Stimulated activated CD4-positive, alpha-beta T cell treated with anti-CD3 and anti-CD28 coated beads, Interleukin-2, amount 100 ng/mL, for 4 hours (primary cell): ENCODE measurements at regions not wholly inside any gene's neighbourhood (a gene's known extent, or its start where the extent isn't known, plus 50 kb on each side); places are given as distances from the start of the nearest gene placed in this dataset.
"Not testable (repeated sequence)": the region's sequence is repeated elsewhere in the genome, so short reads cannot be mapped to it uniquely, and the experiment has no call there.

Source experiments
- DNase-seq: peaks from one replicate; pipeline ENCODE4 v3.0.0-alpha.2; 2020; ENCODE audit warnings: low read depth

GRCh38 chr6:8655670-8656454 lies 220.5 kb upstream of the SLC35B3 start:
- DNase-seq, result no peak

DNA sequence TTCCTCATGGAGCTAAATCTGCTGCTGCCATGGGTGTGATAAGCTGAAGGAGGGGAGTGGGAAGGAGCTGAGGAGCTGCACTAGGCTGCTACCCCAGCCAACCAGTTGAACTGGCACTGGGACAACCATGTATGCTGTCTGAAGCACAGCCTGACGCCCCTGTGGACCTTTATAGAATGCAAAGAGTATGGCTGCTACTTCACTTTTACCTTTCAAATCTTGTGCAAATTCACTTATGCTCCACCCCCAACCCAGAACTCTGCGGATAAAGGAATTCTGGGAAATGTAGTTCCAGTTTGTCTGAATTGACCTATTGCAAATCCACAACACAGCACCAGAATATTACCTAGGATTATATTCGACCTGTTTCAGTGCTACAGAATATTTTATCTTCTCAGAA lies 217.4 kb upstream of the SLC35B3 start:
- DNase-seq, result no peak

- DNase-seq, result no peak
Observed at GRCh38 chr6:8651998-8652397, 216.7 kb upstream of the SLC35B3 start.

- DNase-seq, result no peak
Observed at GRCh38 chr6:8645212-8645611, 209.9 kb upstream of the SLC35B3 start.

DNA sequence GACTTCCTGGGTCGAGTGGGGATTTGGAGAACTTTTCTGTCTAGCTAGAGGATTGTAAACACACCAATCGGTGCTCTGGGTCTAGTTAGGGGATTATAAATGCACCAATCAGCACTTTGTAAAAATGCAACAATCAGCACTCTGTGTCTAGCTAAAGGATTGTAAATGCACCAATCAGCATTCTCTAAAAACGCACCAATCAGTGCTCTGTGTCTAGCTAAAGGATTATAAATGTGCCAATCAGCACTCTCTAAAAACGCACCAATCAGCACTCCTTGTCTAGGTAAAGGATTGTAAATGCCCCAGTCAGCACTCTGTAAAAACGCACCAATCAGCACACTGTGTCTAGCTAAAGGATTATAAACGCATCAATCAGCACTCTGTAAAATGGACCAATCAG lies 209.0 kb upstream of the SLC35B3 start:
- no peak for DNase-seq

- DNase-seq, result no peak
Observed at GRCh38 chr6:8642854-8643253, 207.5 kb upstream of the SLC35B3 start.

- no peak for DNase-seq
Observed at GRCh38 chr6:8642131-8642530, 206.8 kb upstream of the SLC35B3 start.

GRCh38 chr6:8639928-8640649 lies 204.7 kb upstream of the SLC35B3 start:
- no peak for DNase-seq

DNA sequence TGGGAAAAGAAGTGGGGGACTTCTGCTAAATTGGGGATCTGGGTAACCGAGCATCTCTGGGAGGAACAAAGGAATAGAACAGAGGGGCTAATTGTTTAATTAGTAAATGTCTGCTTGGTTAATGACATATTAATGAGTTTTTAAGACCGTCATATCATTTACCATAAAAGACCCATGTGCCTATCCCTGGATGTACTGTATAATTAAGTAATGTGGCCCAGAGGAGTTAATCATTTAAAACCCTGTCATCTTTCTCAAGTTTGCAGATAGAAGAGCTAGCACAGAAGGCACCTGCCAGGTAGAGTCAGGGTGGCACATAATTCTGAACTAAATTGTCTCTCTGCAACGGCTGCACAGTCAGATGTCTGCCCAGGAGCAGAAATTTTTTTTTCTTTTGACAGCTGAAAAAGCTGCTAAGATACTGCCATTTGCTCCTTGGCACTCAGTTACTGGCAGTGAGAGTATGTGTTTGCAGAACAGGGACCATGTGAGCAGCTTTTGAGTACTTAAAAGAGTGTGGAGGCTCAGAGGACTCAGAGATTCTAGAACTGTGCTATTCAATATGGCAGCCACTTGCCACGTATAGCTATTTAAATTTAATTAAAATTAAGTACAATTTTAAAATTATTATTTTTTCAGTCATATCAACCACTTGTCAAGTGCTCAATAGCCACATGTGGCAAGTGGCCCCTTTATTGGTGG lies 202.7 kb upstream of the SLC35B3 start:
- DNase-seq, result no peak

- DNase-seq, result no peak
Observed at GRCh38 chr6:8633762-8634161, 198.4 kb upstream of the SLC35B3 start.

DNA sequence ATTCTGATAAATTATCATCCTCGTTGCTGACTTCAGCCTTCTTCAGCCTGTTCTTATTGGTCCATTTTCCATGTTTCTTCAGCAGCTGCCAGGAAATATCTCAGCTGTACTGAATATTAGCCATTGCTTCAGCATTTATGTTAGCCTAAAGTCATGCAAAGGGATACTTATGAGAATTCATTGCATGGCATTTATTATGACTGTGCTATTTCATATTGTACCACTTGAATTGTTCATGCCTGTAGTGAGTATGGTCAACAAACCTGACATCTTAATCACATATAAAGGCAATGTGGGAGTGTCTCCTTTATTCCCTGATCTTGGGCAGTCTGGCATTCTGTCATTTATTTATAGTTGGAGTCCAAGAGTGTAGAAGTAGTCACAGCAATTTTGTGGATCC lies 193.4 kb upstream of the SLC35B3 start:
- DNase-seq, result no peak

DNA sequence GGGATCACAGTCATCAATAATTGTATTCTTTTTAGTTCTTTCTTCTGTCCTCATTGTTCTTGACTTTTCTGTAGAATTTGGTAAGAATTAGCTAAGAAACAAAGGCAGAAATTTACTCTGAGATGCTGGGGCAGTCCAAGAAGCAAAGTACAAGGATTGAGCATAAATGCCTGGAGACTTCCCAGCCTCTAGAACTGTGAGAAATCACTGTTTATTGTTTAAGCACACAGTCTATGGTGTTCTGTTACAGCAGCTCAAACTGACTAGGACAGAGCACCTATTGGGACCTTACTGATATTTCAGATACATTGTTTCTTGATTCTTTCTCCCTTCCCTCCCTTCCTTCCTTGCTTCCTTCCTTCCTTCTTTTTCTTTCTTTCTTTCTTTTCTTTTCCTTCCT lies 192.7 kb upstream of the SLC35B3 start:
- no peak for DNase-seq

- no peak for DNase-seq
Observed at GRCh38 chr6:8627085-8627861, 191.9 kb upstream of the SLC35B3 start.

GRCh38 chr6:8624665-8625064 lies 189.3 kb upstream of the SLC35B3 start:
- no peak for DNase-seq

DNA sequence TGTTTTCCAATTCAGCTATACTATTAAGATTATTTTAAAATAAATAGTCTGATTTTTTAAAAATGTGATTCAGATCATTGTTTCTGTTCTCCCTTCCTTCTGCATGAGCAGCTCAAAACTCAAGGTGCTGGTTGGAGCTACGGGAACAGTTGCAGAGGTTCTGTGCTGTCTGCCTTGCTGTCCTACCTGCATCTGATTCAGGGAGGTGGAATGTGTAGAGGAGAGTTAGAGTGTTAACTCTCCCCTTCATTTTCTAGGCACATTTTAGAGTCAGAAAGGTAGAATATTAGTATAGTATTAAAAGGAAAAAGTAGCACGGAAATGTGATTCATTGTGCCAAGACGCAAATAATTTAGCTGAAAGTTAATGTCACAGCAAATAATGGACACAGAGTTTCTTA lies 188.1 kb upstream of the SLC35B3 start:
- DNase-seq, result no peak

- no peak for DNase-seq
Observed at GRCh38 chr6:8619853-8620252, 184.5 kb upstream of the SLC35B3 start.

- DNase-seq, result not testable (repeated sequence)
Observed at GRCh38 chr6:8619408-8619807, 184.1 kb upstream of the SLC35B3 start.

- DNase-seq, result no peak
Observed at GRCh38 chr6:8608737-8609136, 173.4 kb upstream of the SLC35B3 start.

GRCh38 chr6:8589941-8590729 lies 154.8 kb upstream of the SLC35B3 start:
- no peak for DNase-seq

- no peak for DNase-seq
Observed at GRCh38 chr6:8588176-8588575, 152.8 kb upstream of the SLC35B3 start.

DNA sequence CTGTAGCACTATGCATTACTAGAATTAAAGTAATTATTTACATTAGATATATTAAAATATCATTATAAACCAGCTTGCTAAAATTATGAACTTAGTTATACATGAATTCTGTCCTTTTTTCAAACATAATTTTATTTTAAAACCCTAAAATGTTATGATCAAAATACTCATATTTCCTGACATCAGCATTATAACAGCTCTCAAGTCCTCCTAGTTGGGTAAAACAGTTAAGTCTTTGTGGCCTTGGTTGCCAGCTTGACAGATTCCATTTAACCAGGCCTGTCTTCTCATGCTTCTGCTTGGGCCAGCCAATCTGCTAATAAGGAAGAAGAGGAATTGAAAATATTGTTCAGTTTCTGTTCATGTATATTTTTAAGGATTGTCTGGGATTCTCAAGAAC lies 147.9 kb upstream of the SLC35B3 start:
- DNase-seq, result no peak
